Gastrocnemius medialis (tissue), 4 donors: ENCODE measurements at regions not wholly inside any gene's neighbourhood (a gene's known extent, or its start where the extent isn't known, plus 50 kb on each side); places are given as distances from the start of the nearest gene placed in this dataset.

ENCODE experiments used
- ATAC-seq, 2 donors: fragments of 150-250 bp; one replicate each; pipeline ENCODE4 v1.9.1; 2016
- DNase-seq, 2 donors: peaks; one replicate each; pipeline ENCODE4 v3.0.0-alpha.2; 2019
- H3K27ac ChIP-seq, 4 donors: fragments of 200-600 bp; sonication (generic); 1 replicate in 1 of 4; 2 replicates in 3 of 4; pipeline ENCODE4 v1.5.1; 2016 to 2018; ENCODE audit warnings: mild to moderate bottlenecking in 2 of 4, moderate library complexity in 1 of 4
- H3K27me3 ChIP-seq, 3 donors: fragments of 200-600 bp; sonication (generic) in 2 of 3; 1 replicate in 1 of 3; 2 replicates in 2 of 3; pipeline versions ENCODE4 v1.5.1 to v1.6.0; 2016 to 2019; ENCODE audit warnings: mild to moderate bottlenecking in 1 of 3, moderate library complexity in 1 of 3
- H3K36me3 ChIP-seq, 2 donors: fragments of 200-600 bp; sonication (generic) in 1 of 2; one replicate each; pipeline ENCODE4 v1.5.1; 2017 to 2018
- H3K4me1 ChIP-seq, 2 donors: fragments of 200-600 bp; sonication (generic) in 1 of 2; one replicate each; pipeline ENCODE4 v1.5.1; 2016 to 2017; ENCODE audit warnings: mild to moderate bottlenecking in 2 of 2
- H3K4me3 ChIP-seq, 4 donors: fragments of 200-600 bp; sonication (generic) in 3 of 4; 1 replicate in 1 of 4; 2 replicates in 3 of 4; pipeline ENCODE4 v1.5.1; 2016 to 2019; ENCODE audit warnings: mild to moderate bottlenecking in 2 of 4
- H3K9me3 ChIP-seq, 3 donors: fragments of 200-600 bp; sonication (generic) in 2 of 3; 1 replicate in 1 of 3; 2 replicates in 2 of 3; pipeline ENCODE4 v1.5.1; 2016 to 2019
- CTCF ChIP-seq, 5 experiments: fragments of 450-650 bp in 3 of 5; fragments of 200-600 bp in 2 of 5; sonication (generic) in 2 of 5; IDR thresholded peaks in 4 of 5; conservative IDR thresholded peaks in 1 of 5; 1 replicate in 4 of 5; 2 replicates in 1 of 5; pipeline ENCODE4 v1.5.1; 2016 to 2019; ENCODE audit warnings: antibody characterized with exemption in 5 of 5, mild to moderate bottlenecking in 3 of 5, moderate library complexity in 3 of 5
- POLR2A ChIP-seq, 2 donors: fragments of 450-650 bp; IDR thresholded peaks; one replicate each; pipeline ENCODE4 v1.6.1; 2017; ENCODE audit warnings: antibody characterized with exemption in 2 of 2, mild to moderate bottlenecking in 2 of 2, moderate library complexity in 2 of 2
- in situ Hi-C, 4 donors: fragments of 200-750 bp; cut with MboI; loops; one replicate each; pipeline versions ENCODE4 v1.15.0 to v1.8.0; 2017; ENCODE audit warnings: low sequenced_read_pairs in 4 of 4
- intact Hi-C: fragments of 100-400 bp; cut with DNase I; formaldehyde crosslinking; loops from one replicate; pipeline ENCODE4 v1.15.1; 2023; ENCODE audit warnings: low total_unique reads

DNA sequence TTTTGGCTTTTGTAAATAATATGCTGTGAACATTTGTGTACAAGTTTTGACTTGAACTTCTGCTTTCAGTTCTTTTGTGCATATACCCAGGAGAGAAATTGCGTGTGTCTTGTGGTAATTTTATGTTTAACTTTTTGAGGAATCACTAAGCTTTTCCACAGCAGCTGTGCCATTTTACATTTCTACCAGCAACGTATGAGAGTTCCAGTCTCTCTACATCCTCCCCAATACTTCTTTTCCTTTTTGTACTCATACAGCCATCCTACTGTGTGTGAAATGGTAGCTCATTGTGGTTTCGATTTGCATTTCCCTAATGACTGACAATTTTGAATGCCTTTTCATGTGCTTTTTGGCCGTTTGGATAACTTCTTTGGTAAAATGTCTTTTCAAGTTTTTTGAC is 66.3 kb upstream of the INHBA start:
- in situ Hi-C loops, result no loop called here
- intact Hi-C loops, result no loop called here
- no peak for TF ChIP-seq POLR2A (IDR thresholded peaks at IDR 0.05)
- TF ChIP-seq CTCF (IDR thresholded peaks at IDR 0.05 in 4 of 5, conservative IDR thresholded peaks at IDR 0.05 in 1 of 5), result no peak

GRCh38 chr7:41763626-41764025 is 60.7 kb upstream of the INHBA start:
- in situ Hi-C loops (no loop called here), intact Hi-C loops (no loop called here)
- ATAC-seq (no peak), DNase-seq (no peak)
- no peaks in the 10 kb centered on the region for H3K4me1 ChIP-seq
- no peaks in the 10 kb centered on the region for H3K9me3 ChIP-seq
- H3K27ac ChIP-seq, result no peak overlapping the region
- H3K27me3 ChIP-seq, result no peaks in the 10 kb centered on the region
- TF ChIP-seq POLR2A (IDR thresholded peaks at IDR 0.05), result no peak
- TF ChIP-seq CTCF (IDR thresholded peaks at IDR 0.05 in 4 of 5, conservative IDR thresholded peaks at IDR 0.05 in 1 of 5), result no peak
- no peaks in the 10 kb centered on the region for H3K36me3 ChIP-seq
- no peak overlapping the region for H3K4me3 ChIP-seq

More for the DNA sequence above, 66.3 kb upstream of the INHBA start:
- no peak overlapping the region for H3K4me3 ChIP-seq
- DNase-seq (no peak), ATAC-seq (no peak)
- no peaks in the 10 kb centered on the region for H3K27me3 ChIP-seq
- H3K4me1 ChIP-seq, result no peaks in the 10 kb centered on the region
- H3K9me3 ChIP-seq, result no peaks in the 10 kb centered on the region
- no peak overlapping the region for H3K27ac ChIP-seq
- no peaks in the 10 kb centered on the region for H3K36me3 ChIP-seq

- ATAC-seq (no peak), DNase-seq (no peak)
- H3K4me1 ChIP-seq, result no peaks in the 10 kb centered on the region
- H3K4me3 ChIP-seq, result no peak overlapping the region
- intact Hi-C loops (no loop called here), in situ Hi-C loops (no loop called here)
- TF ChIP-seq CTCF (IDR thresholded peaks at IDR 0.05 in 4 of 5, conservative IDR thresholded peaks at IDR 0.05 in 1 of 5), result no peak
- no peak for TF ChIP-seq POLR2A (IDR thresholded peaks at IDR 0.05)
- H3K27me3 ChIP-seq, result no peaks in the 10 kb centered on the region
- no peaks in the 10 kb centered on the region for H3K9me3 ChIP-seq
- no peaks in the 10 kb centered on the region for H3K36me3 ChIP-seq
- H3K27ac ChIP-seq, result no peak overlapping the region
Observed at GRCh38 chr7:41762641-41763040, 59.8 kb upstream of the INHBA start.

GRCh38 chr7:41760293-41760692 is 57.4 kb upstream of the INHBA start:
- DNase-seq, result no peak
- in situ Hi-C loops, result no loop called here
- H3K36me3 ChIP-seq, result no peaks in the 10 kb centered on the region
- H3K4me3 ChIP-seq, result no peak overlapping the region
- TF ChIP-seq POLR2A (IDR thresholded peaks at IDR 0.05), result no peak
- TF ChIP-seq CTCF (IDR thresholded peaks at IDR 0.05 in 4 of 5, conservative IDR thresholded peaks at IDR 0.05 in 1 of 5), result no peak
- intact Hi-C loops, result no loop called here
- H3K27me3 ChIP-seq, result no peaks in the 10 kb centered on the region
- H3K27ac ChIP-seq, result no peak overlapping the region
- H3K4me1 ChIP-seq, result no peaks in the 10 kb centered on the region
- no peaks in the 10 kb centered on the region for H3K9me3 ChIP-seq
- ATAC-seq, result no peak

DNA sequence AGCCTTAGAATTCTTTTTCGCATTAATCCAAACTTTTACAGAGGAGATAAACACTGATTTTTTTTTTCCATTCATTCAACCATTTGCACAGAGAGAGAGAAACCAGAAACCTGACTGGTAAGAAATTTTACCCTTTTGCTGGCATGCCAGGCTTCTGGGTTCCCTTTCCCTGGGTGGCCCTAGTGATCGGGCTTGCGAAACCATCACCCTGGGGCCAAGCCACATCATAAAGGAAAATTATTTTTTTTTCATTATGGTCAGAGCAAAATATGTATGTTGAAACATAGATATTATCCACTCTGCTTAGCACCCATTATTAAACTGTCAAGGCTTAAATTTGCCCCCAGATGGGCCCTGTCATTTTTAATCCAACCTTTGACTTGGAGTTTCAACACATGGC is 55.4 kb upstream of the INHBA start:
- ATAC-seq (no peak), DNase-seq (no peak)
- in situ Hi-C loops, result no loop called here
- no peak for TF ChIP-seq CTCF (IDR thresholded peaks at IDR 0.05 in 4 of 5, conservative IDR thresholded peaks at IDR 0.05 in 1 of 5)
- no peak for TF ChIP-seq POLR2A (IDR thresholded peaks at IDR 0.05)
- Histone ChIP-seq H3K9me3 (no peaks in the 10 kb centered on the region), H3K4me3 (no peak overlapping the region), H3K27ac (no peak overlapping the region), H3K27me3 (no peaks in the 10 kb centered on the region), H3K4me1 (no peaks in the 10 kb centered on the region), H3K36me3 (no peaks in the 10 kb centered on the region)
- intact Hi-C loops, result no loop called here
